H9 (cell line): ENCODE measurements at regions not wholly inside any gene's neighbourhood (a gene's known extent, or its start where the extent isn't known, plus 50 kb on each side); places are given as distances from the start of the nearest gene placed in this dataset.

Experiments
- DNase-seq: peaks from one replicate; pipeline ENCODE4 v3.0.0-alpha.2; 2017
- H2AFZ ChIP-seq: one replicate; pipeline ENCODE4 v1.6.1; 2013; ENCODE audit warnings: mild to moderate bottlenecking, low read length, control low read depth, moderate library complexity
- H2AK5ac ChIP-seq: 2 replicates; pipeline ENCODE4 v1.6.1; 2013; ENCODE audit warnings: low read length, control low read depth, mixed read lengths; ENCODE audit not compliant: insufficient read length
- H2BK120ac ChIP-seq: one replicate; pipeline ENCODE4 v1.6.1; 2013; ENCODE audit warnings: low read depth, mild to moderate bottlenecking, low read length, control low read depth, inconsistent platforms; ENCODE audit not compliant: poor library complexity, severe bottlenecking
- H2BK12ac ChIP-seq: 2 replicates; pipeline ENCODE4 v1.6.1; 2013; ENCODE audit warnings: low read length, control low read depth, mixed read lengths, low read depth; ENCODE audit not compliant: insufficient read length
- H2BK15ac ChIP-seq: 2 replicates; pipeline ENCODE4 v1.6.1; 2013; ENCODE audit warnings: low read depth, low read length, control low read depth
- H2BK20ac ChIP-seq: one replicate; pipeline ENCODE4 v1.6.1; 2013; ENCODE audit warnings: low read depth, mild to moderate bottlenecking, low read length, control low read depth, inconsistent platforms; ENCODE audit not compliant: poor library complexity, severe bottlenecking
- H2BK5ac ChIP-seq: 2 replicates; pipeline ENCODE4 v1.6.1; 2013; ENCODE audit warnings: low read length, control low read depth, mixed read lengths; ENCODE audit not compliant: insufficient read length
- H3K14ac ChIP-seq: 2 replicates; pipeline ENCODE4 v1.6.1; 2013; ENCODE audit warnings: low read length, control low read depth; ENCODE audit not compliant: insufficient read depth
- H3K18ac ChIP-seq: 2 replicates; pipeline ENCODE4 v1.6.1; 2013; ENCODE audit warnings: low read depth, mild to moderate bottlenecking, mixed read lengths, low read length, control low read depth; ENCODE audit not compliant: insufficient read length
- H3K23ac ChIP-seq: 2 replicates; pipeline ENCODE4 v1.6.1; 2013; ENCODE audit warnings: low read length, control low read depth, mixed read lengths, low read depth; ENCODE audit not compliant: insufficient read length
- H3K23me2 ChIP-seq: 2 replicates; pipeline ENCODE4 v1.6.1; 2013; ENCODE audit warnings: low read depth, mild to moderate bottlenecking, mixed read lengths, low read length, control low read depth; ENCODE audit not compliant: insufficient read length, poor library complexity, severe bottlenecking
- H3K27ac ChIP-seq: 2 replicates; pipeline ENCODE4 v1.5.1; 2013; ENCODE audit warnings: low read length, control low read depth, mixed read lengths, low read depth; ENCODE audit not compliant: insufficient read length
- H3K27me3 ChIP-seq: 2 replicates; pipeline ENCODE4 v1.6.1; 2013; ENCODE audit warnings: low read length, control low read depth, inconsistent platforms; ENCODE audit not compliant: insufficient read depth
- H3K4ac ChIP-seq: 2 replicates; pipeline ENCODE4 v1.6.1; 2013; ENCODE audit warnings: low read depth, mild to moderate bottlenecking, control low read depth, inconsistent platforms, low read length, moderate library complexity
- H3K4me1 ChIP-seq: 2 replicates; pipeline ENCODE4 v1.6.1; 2013; ENCODE audit warnings: low read length, control low read depth, inconsistent platforms; ENCODE audit not compliant: insufficient read depth
- H3K4me2 ChIP-seq: 2 replicates; pipeline ENCODE4 v1.6.1; 2013; ENCODE audit warnings: low read length, control low read depth, mixed read lengths; ENCODE audit not compliant: insufficient read length, insufficient read depth
- H3K56ac ChIP-seq: 2 replicates; pipeline ENCODE4 v1.6.1; 2013; ENCODE audit warnings: low read depth, mild to moderate bottlenecking, mixed read lengths, low read length, control low read depth; ENCODE audit not compliant: insufficient read length
- H3K79me1 ChIP-seq: 2 replicates; pipeline ENCODE4 v1.6.1; 2013; ENCODE audit warnings: low read depth, mild to moderate bottlenecking, moderate library complexity, low read length, control low read depth, inconsistent platforms; ENCODE audit not compliant: insufficient read depth, poor library complexity, severe bottlenecking
- H3K79me2 ChIP-seq: 2 replicates; pipeline ENCODE4 v1.6.1; 2013; ENCODE audit warnings: low read length, control low read depth, inconsistent platforms; ENCODE audit not compliant: insufficient read depth
- H3K9ac ChIP-seq: 2 replicates; pipeline ENCODE4 v1.6.1; 2013; ENCODE audit warnings: low read length, control low read depth, mixed read lengths; ENCODE audit not compliant: insufficient read length; ENCODE audit errors: extremely low read depth
- H3K9me3 ChIP-seq: one replicate; pipeline ENCODE4 v1.6.1; 2013; ENCODE audit warnings: low read depth, low read length, inconsistent platforms; ENCODE audit not compliant: control insufficient read depth
- H3T11ph ChIP-seq: one replicate; pipeline ENCODE4 v1.6.1; 2013; ENCODE audit warnings: mild to moderate bottlenecking, low read length, control low read depth, inconsistent platforms
- H4K20me1 ChIP-seq: one replicate; pipeline ENCODE4 v1.6.1; 2013; ENCODE audit not compliant: control insufficient read depth, insufficient read length, insufficient read depth
- H4K5ac ChIP-seq: 2 replicates; pipeline ENCODE4 v1.6.1; 2013; ENCODE audit warnings: low read depth, mild to moderate bottlenecking, mixed read lengths, low read length, control low read depth; ENCODE audit not compliant: insufficient read length
- H4K8ac ChIP-seq: replicated peaks from 2 replicates; pipeline ENCODE4 v1.6.1; 2013; ENCODE audit warnings: low read length, control low read depth, mixed read lengths, low read depth; ENCODE audit not compliant: insufficient read length
- H4K91ac ChIP-seq: 2 replicates; pipeline ENCODE4 v1.6.1; 2013; ENCODE audit warnings: low read depth, mild to moderate bottlenecking, moderate library complexity, mixed read lengths, low read length, control low read depth; ENCODE audit not compliant: insufficient read length
- H3K27ac Mint-ChIP-seq, 3 experiments: 2 replicates in 2 of 3; 3 replicates in 1 of 3; pipeline ENCODE4 v1.8.0; 2020 to 2021; ENCODE audit warnings: mixed read lengths in 3 of 3, mild to moderate bottlenecking in 1 of 3, moderate library complexity in 1 of 3
- H3K27me3 Mint-ChIP-seq: 2 replicates; pipeline ENCODE4 v1.8.0; 2021; ENCODE audit warnings: low read depth, mild to moderate bottlenecking, moderate library complexity, mixed read lengths
- H3K36me3 Mint-ChIP-seq, 3 experiments: 2 replicates in 2 of 3; 3 replicates in 1 of 3; pipeline ENCODE4 v1.8.0; 2020 to 2021; ENCODE audit warnings: low read depth in 3 of 3, mixed read lengths in 3 of 3; ENCODE audit not compliant: insufficient read depth in 1 of 3
- H3K4me1 Mint-ChIP-seq, 2 experiments: 2 replicates each; pipeline ENCODE4 v1.8.0; 2020; ENCODE audit warnings: mixed read lengths in 2 of 2
- H3K4me3 Mint-ChIP-seq, 2 experiments: 2 replicates in 1 of 2; 3 replicates in 1 of 2; pipeline ENCODE4 v1.8.0; 2020 to 2021; ENCODE audit warnings: mild to moderate bottlenecking in 2 of 2, mixed read lengths in 2 of 2, moderate library complexity in 1 of 2
- H3K9me3 Mint-ChIP-seq, 2 experiments: 2 replicates in 1 of 2; 3 replicates in 1 of 2; pipeline ENCODE4 v1.8.0; 2020; ENCODE audit warnings: mild to moderate bottlenecking in 2 of 2, mixed read lengths in 2 of 2, moderate library complexity in 1 of 2
- WGBS: extraction: QIAGEN DNeasy Blood & Tissue Kit; methylation state at CpG from one replicate; pipeline ENCODE4 v1.1.7; 2013; ENCODE audit warnings: missing lambda C conversion rate, low lambda C conversion rate, mixed read lengths; ENCODE audit not compliant: insufficient read length; ENCODE audit errors: extremely low coverage; 5-methylcytosine and 5-hydroxymethylcytosine counted together
- TF ChIP-seq, protein P1 (sequence below): fragments of 200-600 bp; sonication (generic); conservative IDR thresholded peaks from 3 replicates; pipeline ENCODE4 v1.8.0; 2021; ENCODE audit warnings: antibody characterized with exemption, mild to moderate bottlenecking

DNA sequence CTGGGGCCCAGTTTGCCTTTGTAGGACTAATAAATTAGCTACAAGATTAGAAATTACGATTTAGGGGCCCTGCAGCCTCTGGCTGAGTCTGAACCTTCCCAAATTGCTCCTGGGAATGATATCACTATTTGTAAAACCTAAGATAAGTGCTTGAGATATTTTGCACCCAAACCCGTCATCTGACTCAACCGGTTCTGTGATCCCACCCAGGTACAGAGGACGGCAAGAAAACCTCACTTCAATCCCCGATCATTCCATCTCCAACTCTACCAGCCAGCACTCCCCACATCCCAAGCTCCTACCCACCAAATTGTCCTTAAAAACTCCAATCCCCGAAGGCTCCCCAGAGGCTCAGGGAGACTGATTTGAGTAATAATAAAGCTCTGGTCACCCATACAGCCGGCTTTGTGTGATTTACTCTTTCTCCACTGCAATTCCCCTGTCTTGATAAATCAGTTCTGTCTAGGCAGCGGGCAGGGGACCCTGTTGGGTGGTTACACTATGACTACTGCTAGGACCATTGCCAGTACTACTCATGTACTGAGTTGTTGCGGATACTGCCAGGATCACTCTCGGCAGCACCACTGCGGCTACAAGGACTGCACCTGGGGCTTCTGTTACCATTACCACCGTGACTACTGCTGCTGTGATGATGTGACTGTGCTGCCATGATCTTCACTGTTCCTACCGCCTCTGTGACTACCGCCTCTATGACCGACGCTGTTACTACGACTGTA is 73.1 kb downstream of the IRF8 start:
- H3K27me3 Mint-ChIP-seq: peaks cover 28% of the 10 kb centered on the region
- H3K4me2 ChIP-seq: no peak overlapping the region
- no peak overlapping the region for H2BK15ac ChIP-seq
- H4K8ac ChIP-seq: no peak overlapping the region
- no peak overlapping the region for H4K5ac ChIP-seq
- H2BK120ac ChIP-seq: no peak overlapping the region
- no peaks in the 10 kb centered on the region for H3K79me2 ChIP-seq
- H3K27me3 ChIP-seq: no peaks in the 10 kb centered on the region
- H2BK5ac ChIP-seq: no peak overlapping the region
- H3K4me1 ChIP-seq: peaks cover 2% of the 10 kb centered on the region; the same call in 1 of the 2 replicates
- DNase-seq: no peak
- no peak overlapping the region for H3K27ac Mint-ChIP-seq
- no peak overlapping the region for H2AFZ ChIP-seq
- no peak overlapping the region for H3K23ac ChIP-seq
- no peaks in the 10 kb centered on the region for H3K9me3 ChIP-seq
- H3K14ac ChIP-seq: no peak overlapping the region
- H3K4me1 Mint-ChIP-seq: peaks cover 16 to 25% of the 10 kb centered on the region in 2 experiments
- H3K27ac ChIP-seq: no peak overlapping the region
- no peak overlapping the region for H3K56ac ChIP-seq
- H3K4ac ChIP-seq: no peak overlapping the region
- TF ChIP-seq, protein P1, sequence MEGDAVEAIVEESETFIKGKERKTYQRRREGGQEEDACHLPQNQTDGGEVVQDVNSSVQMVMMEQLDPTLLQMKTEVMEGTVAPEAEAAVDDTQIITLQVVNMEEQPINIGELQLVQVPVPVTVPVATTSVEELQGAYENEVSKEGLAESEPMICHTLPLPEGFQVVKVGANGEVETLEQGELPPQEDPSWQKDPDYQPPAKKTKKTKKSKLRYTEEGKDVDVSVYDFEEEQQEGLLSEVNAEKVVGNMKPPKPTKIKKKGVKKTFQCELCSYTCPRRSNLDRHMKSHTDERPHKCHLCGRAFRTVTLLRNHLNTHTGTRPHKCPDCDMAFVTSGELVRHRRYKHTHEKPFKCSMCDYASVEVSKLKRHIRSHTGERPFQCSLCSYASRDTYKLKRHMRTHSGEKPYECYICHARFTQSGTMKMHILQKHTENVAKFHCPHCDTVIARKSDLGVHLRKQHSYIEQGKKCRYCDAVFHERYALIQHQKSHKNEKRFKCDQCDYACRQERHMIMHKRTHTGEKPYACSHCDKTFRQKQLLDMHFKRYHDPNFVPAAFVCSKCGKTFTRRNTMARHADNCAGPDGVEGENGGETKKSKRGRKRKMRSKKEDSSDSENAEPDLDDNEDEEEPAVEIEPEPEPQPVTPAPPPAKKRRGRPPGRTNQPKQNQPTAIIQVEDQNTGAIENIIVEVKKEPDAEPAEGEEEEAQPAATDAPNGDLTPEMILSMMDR: no peak
- H3K23me2 ChIP-seq: peaks cover 2% of the 10 kb centered on the region
- no peak overlapping the region for H2BK20ac ChIP-seq
- peaks cover 2 to 6% (median 3%) of the 10 kb centered on the region in 3 experiments; a peak in 4 of 7 replicates for H3K36me3 Mint-ChIP-seq
- H4K20me1 ChIP-seq: no peaks in the 10 kb centered on the region
- H2BK12ac ChIP-seq: no peak overlapping the region
- no peak overlapping the region for H4K91ac ChIP-seq
- H2AK5ac ChIP-seq: no peak overlapping the region
- WGBS: no CpG with 5 or more reads among the region's 17 CpGs
- H3K79me1 ChIP-seq: no peaks in the 10 kb centered on the region
- H3T11ph ChIP-seq: no peak overlapping the region
- no peak overlapping the region for H3K18ac ChIP-seq
- H3K9me3 Mint-ChIP-seq: peaks cover 4 to 7% of the 10 kb centered on the region in 2 experiments
- no peak overlapping the region for H3K9ac ChIP-seq
- H3K4me3 Mint-ChIP-seq: no peak overlapping the region
